RWPE2 (cell line): ENCODE measurements at regions not wholly inside any gene's neighbourhood (a gene's known extent, or its start where the extent isn't known, plus 50 kb on each side); places are given as distances from the start of the nearest gene placed in this dataset.
"Not testable (repeated sequence)": the region's sequence is repeated elsewhere in the genome, so short reads cannot be mapped to it uniquely, and the experiment has no call there.

Experiments used
- ATAC-seq: fragments of 200-7000 bp; cut with Tn5 transposase; 3 replicates; pipeline ENCODE4 v1.9.1; 2021; ENCODE audit warnings: low read depth
- DNase-seq: peaks from one replicate; pipeline ENCODE4 v3.0.0-alpha.2; 2020; ENCODE audit warnings: low spot score
- H3K27ac ChIP-seq: fragments of 450-650 bp; 2 replicates; pipeline ENCODE4 v1.5.1; 2017; ENCODE audit warnings: mild to moderate bottlenecking; ENCODE audit not compliant: poor library complexity, severe bottlenecking
- H3K27me3 ChIP-seq: fragments of 250-450 bp; sonication (Bioruptor Pico); 2 replicates; pipeline ENCODE4 v1.5.1; 2021; ENCODE audit warnings: mild to moderate bottlenecking, moderate library complexity; ENCODE audit not compliant: insufficient read depth, poor library complexity, severe bottlenecking
- H3K36me3 ChIP-seq: fragments of 250-450 bp; sonication (Bioruptor Pico); 2 replicates; pipeline ENCODE4 v1.5.1; 2020; ENCODE audit warnings: low read depth, mild to moderate bottlenecking, moderate library complexity
- H3K4me1 ChIP-seq: fragments of 250-450 bp; sonication (Bioruptor Pico); 2 replicates; pipeline ENCODE4 v1.5.1; 2021; ENCODE audit warnings: mild to moderate bottlenecking, moderate library complexity; ENCODE audit not compliant: insufficient read depth, poor library complexity, severe bottlenecking
- H3K4me3 ChIP-seq: fragments of 250-450 bp; sonication (Bioruptor Pico); 2 replicates; pipeline ENCODE4 v1.5.1; 2021; ENCODE audit warnings: mild to moderate bottlenecking, moderate library complexity; ENCODE audit not compliant: severe bottlenecking
- H3K9me3 ChIP-seq: fragments of 250-450 bp; sonication (Bioruptor Pico); 2 replicates; pipeline ENCODE4 v1.5.1; 2021; ENCODE audit warnings: mild to moderate bottlenecking, moderate library complexity; ENCODE audit not compliant: severe bottlenecking
- TF ChIP-seq, protein P1 (sequence below): fragments of 450-650 bp; IDR thresholded peaks from one replicate; pipeline ENCODE4 v1.5.1; 2017; ENCODE audit warnings: mild to moderate bottlenecking, moderate library complexity; ENCODE audit not compliant: poor library complexity, severe bottlenecking

GRCh38 chr17:71200597-71200996 is 920.2 kb upstream of the SOX9 start:
- DNase-seq, result no peak
- H3K36me3 ChIP-seq, result no peaks in the 10 kb centered on the region
- H3K9me3 ChIP-seq, result no peaks in the 10 kb centered on the region
- no peak overlapping the region for H3K4me3 ChIP-seq
- TF ChIP-seq, protein P1, sequence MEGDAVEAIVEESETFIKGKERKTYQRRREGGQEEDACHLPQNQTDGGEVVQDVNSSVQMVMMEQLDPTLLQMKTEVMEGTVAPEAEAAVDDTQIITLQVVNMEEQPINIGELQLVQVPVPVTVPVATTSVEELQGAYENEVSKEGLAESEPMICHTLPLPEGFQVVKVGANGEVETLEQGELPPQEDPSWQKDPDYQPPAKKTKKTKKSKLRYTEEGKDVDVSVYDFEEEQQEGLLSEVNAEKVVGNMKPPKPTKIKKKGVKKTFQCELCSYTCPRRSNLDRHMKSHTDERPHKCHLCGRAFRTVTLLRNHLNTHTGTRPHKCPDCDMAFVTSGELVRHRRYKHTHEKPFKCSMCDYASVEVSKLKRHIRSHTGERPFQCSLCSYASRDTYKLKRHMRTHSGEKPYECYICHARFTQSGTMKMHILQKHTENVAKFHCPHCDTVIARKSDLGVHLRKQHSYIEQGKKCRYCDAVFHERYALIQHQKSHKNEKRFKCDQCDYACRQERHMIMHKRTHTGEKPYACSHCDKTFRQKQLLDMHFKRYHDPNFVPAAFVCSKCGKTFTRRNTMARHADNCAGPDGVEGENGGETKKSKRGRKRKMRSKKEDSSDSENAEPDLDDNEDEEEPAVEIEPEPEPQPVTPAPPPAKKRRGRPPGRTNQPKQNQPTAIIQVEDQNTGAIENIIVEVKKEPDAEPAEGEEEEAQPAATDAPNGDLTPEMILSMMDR, result no peak
- H3K27ac ChIP-seq, result no peak overlapping the region
- ATAC-seq, result no peak
- H3K27me3 ChIP-seq, result no peaks in the 10 kb centered on the region
- peaks cover 9% of the 10 kb centered on the region for H3K4me1 ChIP-seq

GRCh38 chr17:71201639-71202038 is 919.2 kb upstream of the SOX9 start:
- TF ChIP-seq, protein P1, result no peak
- no peak overlapping the region for H3K4me3 ChIP-seq
- no peaks in the 10 kb centered on the region for H3K9me3 ChIP-seq
- DNase-seq (no peak), ATAC-seq (no peak)
- H3K4me1 ChIP-seq, result peaks cover 9% of the 10 kb centered on the region
- no peaks in the 10 kb centered on the region for H3K27me3 ChIP-seq
- H3K27ac ChIP-seq, result no peak overlapping the region
- no peaks in the 10 kb centered on the region for H3K36me3 ChIP-seq

- ATAC-seq (no peak), DNase-seq (no peak)
- Histone ChIP-seq H3K4me3 (no peak overlapping the region), H3K4me1 (peaks cover 10% of the 10 kb centered on the region), H3K27ac (no peak overlapping the region), H3K9me3 (no peaks in the 10 kb centered on the region), H3K36me3 (no peaks in the 10 kb centered on the region), H3K27me3 (no peaks in the 10 kb centered on the region)
- TF ChIP-seq, protein P1, result no peak
Observed at GRCh38 chr17:71202449-71202848, 918.4 kb upstream of the SOX9 start.

DNA sequence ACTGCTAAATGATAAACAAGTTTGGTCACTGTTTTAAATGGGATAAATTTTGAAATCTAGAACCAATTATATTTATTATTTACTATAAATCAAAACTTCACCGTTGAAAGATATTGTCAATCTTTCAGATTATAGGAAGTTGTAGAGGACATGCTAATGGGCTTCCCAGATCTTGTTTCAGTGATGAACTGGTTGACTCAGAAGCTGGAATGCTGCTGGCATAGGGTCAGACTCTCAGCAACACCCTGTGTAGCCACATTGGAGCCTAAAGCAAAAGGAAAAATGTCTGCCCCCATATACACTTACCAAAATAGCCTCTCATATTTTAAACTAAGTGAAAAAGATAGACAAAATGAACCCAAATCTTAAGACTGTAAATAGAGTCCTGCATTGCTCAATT is 916.9 kb upstream of the SOX9 start:
- TF ChIP-seq, protein P1, result no peak
- no peak for DNase-seq
- no peaks in the 10 kb centered on the region for H3K36me3 ChIP-seq

DNA sequence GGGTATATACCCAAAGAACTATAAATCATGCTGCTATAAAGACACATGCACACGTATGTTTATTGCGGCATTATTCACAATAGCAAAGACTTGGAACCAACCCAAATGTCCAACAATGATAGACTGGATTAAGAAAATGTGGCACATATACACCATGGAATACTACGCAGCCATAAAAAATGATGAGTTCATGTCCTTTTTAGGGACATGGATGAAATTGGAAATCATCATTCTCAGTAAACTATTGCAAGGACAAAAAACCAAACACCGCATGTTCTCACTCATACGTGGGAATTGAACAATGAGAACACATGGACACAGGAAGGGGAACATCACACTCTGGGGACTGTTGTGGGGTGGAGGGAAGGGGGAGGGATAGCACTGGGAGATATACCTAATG is 914.9 kb upstream of the SOX9 start:
- ATAC-seq, H3K9me3 ChIP-seq, H3K27me3 ChIP-seq, H3K27ac ChIP-seq, DNase-seq, H3K36me3 ChIP-seq, H3K4me3 ChIP-seq: not testable (repeated sequence)
- H3K4me1 ChIP-seq, result peaks cover 22% of the 10 kb centered on the region

More for the DNA sequence above, 916.9 kb upstream of the SOX9 start:
- Histone ChIP-seq H3K4me1 (peaks cover 21% of the 10 kb centered on the region), H3K27ac (no peak overlapping the region), H3K9me3 (no peaks in the 10 kb centered on the region), H3K4me3 (no peak overlapping the region), H3K27me3 (no peaks in the 10 kb centered on the region)
- no peak for ATAC-seq
